HEK293 (cell line): ENCODE measurements at regions not wholly inside any gene's neighbourhood (a gene's known extent, or its start where the extent isn't known, plus 50 kb on each side); places are given as distances from the start of the nearest gene placed in this dataset.

Experiments
- CTCF ChIA-PET: fragments of 350-600 bp; formaldehyde crosslinking; extraction: SDS; loops from one replicate; lab custom pipeline; 2021; ENCODE audit warnings: antibody characterized with exemption; lab: Yijun Ruan, JAX
- POLR2A ChIA-PET: fragments of 300-600 bp; formaldehyde crosslinking; extraction: SDS; loops from one replicate; lab custom pipeline; 2020; ENCODE audit warnings: antibody characterized with exemption, inconsistent platforms; lab: Yijun Ruan, JAX
- H3K27ac ChIP-seq: fragments of 200-500 bp; sonication (Bioruptor generic); 2 replicates; pipeline ENCODE4 v1.5.1; 2014; ENCODE audit warnings: low read depth, low read length, control low read depth, inconsistent platforms; ENCODE audit errors: extremely low read depth
- H3K36me3 ChIP-seq, 2 experiments: fragments of 200-500 bp in 1 of 2; sonication (Bioruptor generic) in 1 of 2; 1 replicate in 1 of 2; 2 replicates in 1 of 2; pipeline ENCODE4 v1.5.1; 2014 to 2017; ENCODE audit warnings: inconsistent platforms in 2 of 2, low read length in 2 of 2; ENCODE audit not compliant: control insufficient read depth in 2 of 2, insufficient read depth in 1 of 2
- H3K4me1 ChIP-seq: fragments of 200-500 bp; sonication (Bioruptor generic); 2 replicates; pipeline ENCODE4 v1.5.1; 2014; ENCODE audit warnings: mild to moderate bottlenecking, low read length, inconsistent platforms; ENCODE audit not compliant: control insufficient read depth, insufficient read depth
- H3K4me3 ChIP-seq: 2 replicates; pipeline ENCODE4 v1.5.1; 2011; ENCODE audit warnings: low read depth, mild to moderate bottlenecking, control low read depth, low read length, moderate library complexity
- H3K9me3 ChIP-seq: fragments of 200-500 bp; sonication (Bioruptor generic); 2 replicates; pipeline ENCODE4 v1.5.1; 2014; ENCODE audit warnings: low read depth, low read length, inconsistent platforms; ENCODE audit not compliant: control insufficient read depth, insufficient read depth
- EGR2 ChIP-seq: fragments of 450-650 bp; formaldehyde crosslinking; IDR thresholded peaks from 2 replicates; pipeline ENCODE4 v1.5.1; 2016; ENCODE audit warnings: low read depth, missing biosample characterization, missing genetic modification characterization
- FEZF1 ChIP-seq: fragments of 450-650 bp; formaldehyde crosslinking; IDR thresholded peaks from 2 replicates; pipeline ENCODE4 v1.5.1; 2016; ENCODE audit warnings: missing biosample characterization, missing genetic modification characterization
- SETDB1 ChIP-seq: IDR thresholded peaks from one replicate; pipeline ENCODE4 v1.6.1; 2017; ENCODE audit warnings: mild to moderate bottlenecking, low read length, moderate library complexity, mixed read lengths; ENCODE audit not compliant: insufficient read length
- ZNF138 ChIP-seq: fragments of 450-650 bp; formaldehyde crosslinking; IDR thresholded peaks from 2 replicates; pipeline ENCODE4 v1.5.1; 2016; ENCODE audit warnings: missing biosample characterization, missing genetic modification characterization, borderline replicate concordance
- ZNF19 ChIP-seq: fragments of 450-650 bp; formaldehyde crosslinking; IDR thresholded peaks from 2 replicates; pipeline ENCODE4; 2016; ENCODE audit warnings: missing biosample characterization, missing genetic modification characterization, low read depth
- ZNF202 ChIP-seq: fragments of 450-650 bp; formaldehyde crosslinking; IDR thresholded peaks from 2 replicates; pipeline ENCODE4 v1.5.1; 2016; ENCODE audit warnings: missing biosample characterization, missing genetic modification characterization, borderline replicate concordance
- ZNF423 ChIP-seq: fragments of 450-650 bp; formaldehyde crosslinking; IDR thresholded peaks from 2 replicates; pipeline ENCODE4 v1.5.1; 2016; ENCODE audit warnings: missing biosample characterization, missing genetic modification characterization
- ZNF544 ChIP-seq: fragments of 450-650 bp; formaldehyde crosslinking; IDR thresholded peaks from 2 replicates; pipeline ENCODE4 v1.5.0; 2017; ENCODE audit warnings: missing biosample characterization, missing genetic modification characterization
- ZSCAN30 ChIP-seq: fragments of 450-650 bp; IDR thresholded peaks from 2 replicates; pipeline ENCODE4 v1.5.1; 2018; ENCODE audit warnings: missing biosample characterization, mild to moderate bottlenecking, missing genetic modification characterization, moderate library complexity
- TF ChIP-seq, protein P1 (sequence below): IDR thresholded peaks from 2 replicates; pipeline ENCODE4 v1.6.1; 2011; ENCODE audit warnings: mild to moderate bottlenecking, low read depth, low read length, borderline replicate concordance
- TF ChIP-seq, protein P2 (sequence below): fragments of 450-650 bp; formaldehyde crosslinking; IDR thresholded peaks from 2 replicates; pipeline ENCODE4 v1.5.1; 2016; ENCODE audit warnings: missing biosample characterization, missing genetic modification characterization, borderline replicate concordance
- TF ChIP-seq, protein P3 (sequence below): fragments of 450-650 bp; formaldehyde crosslinking; IDR thresholded peaks from 2 replicates; pipeline ENCODE4 v1.5.1; 2016; ENCODE audit warnings: missing biosample characterization, missing genetic modification characterization
- TF ChIP-seq, protein P4 (sequence below): fragments of 450-650 bp; formaldehyde crosslinking; IDR thresholded peaks from 2 replicates; pipeline ENCODE4 v1.5.1; 2017; ENCODE audit warnings: missing biosample characterization, missing genetic modification characterization
- TF ChIP-seq, protein P5 (sequence below): fragments of 450-650 bp; formaldehyde crosslinking; IDR thresholded peaks from 2 replicates; pipeline ENCODE4 v1.5.1; 2016; ENCODE audit warnings: missing biosample characterization, missing genetic modification characterization, low read depth

DNA sequence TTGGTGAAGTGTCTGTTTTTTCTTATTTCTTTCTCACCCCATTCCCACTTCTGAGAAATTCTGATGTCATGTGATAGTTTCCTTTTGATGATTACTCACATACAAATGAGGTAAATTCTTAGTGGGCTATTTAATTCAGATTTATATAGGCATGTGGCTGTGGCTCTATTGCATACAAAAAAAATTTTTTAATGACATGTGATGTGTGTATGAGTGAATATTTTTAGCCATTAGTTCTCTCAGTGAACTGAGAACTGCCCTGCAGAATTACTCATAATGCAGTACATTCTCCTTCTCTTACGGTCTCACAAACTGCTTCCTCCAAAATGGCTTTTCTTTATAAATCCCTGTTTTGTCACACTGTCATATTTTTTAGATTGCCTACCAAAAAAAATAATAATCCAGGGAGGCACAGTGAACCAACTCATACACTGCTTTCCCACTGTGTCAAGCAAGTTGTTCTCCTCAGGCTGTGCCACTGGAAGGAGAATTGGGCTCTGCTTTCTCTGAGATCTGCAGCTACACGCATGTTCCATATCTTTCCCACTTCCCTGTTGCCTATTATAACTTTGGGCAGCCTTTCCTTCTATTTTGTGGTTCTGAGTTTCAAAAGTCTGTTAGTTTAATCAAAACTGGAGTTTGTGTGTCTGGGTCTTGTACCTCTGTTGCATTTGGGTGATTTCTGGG lies 415.7 kb upstream of the THBS1 start:
- H3K36me3 ChIP-seq: no peaks in the 10 kb centered on the region
- CTCF ChIA-PET: no interaction called here
- POLR2A ChIA-PET: no interaction called here
- no peaks in the 10 kb centered on the region for H3K4me1 ChIP-seq
- TF ChIP-seq ZNF19 (no peak), ZNF544 (tag by site-specific recombination) (no peak), ZSCAN30 (tag by site-specific recombination) (no peak), ZNF423 (no peak), FEZF1 (tag by site-specific recombination) (no peak)
- TF ChIP-seq, protein P1, sequence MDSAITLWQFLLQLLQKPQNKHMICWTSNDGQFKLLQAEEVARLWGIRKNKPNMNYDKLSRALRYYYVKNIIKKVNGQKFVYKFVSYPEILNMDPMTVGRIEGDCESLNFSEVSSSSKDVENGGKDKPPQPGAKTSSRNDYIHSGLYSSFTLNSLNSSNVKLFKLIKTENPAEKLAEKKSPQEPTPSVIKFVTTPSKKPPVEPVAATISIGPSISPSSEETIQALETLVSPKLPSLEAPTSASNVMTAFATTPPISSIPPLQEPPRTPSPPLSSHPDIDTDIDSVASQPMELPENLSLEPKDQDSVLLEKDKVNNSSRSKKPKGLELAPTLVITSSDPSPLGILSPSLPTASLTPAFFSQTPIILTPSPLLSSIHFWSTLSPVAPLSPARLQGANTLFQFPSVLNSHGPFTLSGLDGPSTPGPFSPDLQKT: no peak
- TF ChIP-seq, protein P2, sequence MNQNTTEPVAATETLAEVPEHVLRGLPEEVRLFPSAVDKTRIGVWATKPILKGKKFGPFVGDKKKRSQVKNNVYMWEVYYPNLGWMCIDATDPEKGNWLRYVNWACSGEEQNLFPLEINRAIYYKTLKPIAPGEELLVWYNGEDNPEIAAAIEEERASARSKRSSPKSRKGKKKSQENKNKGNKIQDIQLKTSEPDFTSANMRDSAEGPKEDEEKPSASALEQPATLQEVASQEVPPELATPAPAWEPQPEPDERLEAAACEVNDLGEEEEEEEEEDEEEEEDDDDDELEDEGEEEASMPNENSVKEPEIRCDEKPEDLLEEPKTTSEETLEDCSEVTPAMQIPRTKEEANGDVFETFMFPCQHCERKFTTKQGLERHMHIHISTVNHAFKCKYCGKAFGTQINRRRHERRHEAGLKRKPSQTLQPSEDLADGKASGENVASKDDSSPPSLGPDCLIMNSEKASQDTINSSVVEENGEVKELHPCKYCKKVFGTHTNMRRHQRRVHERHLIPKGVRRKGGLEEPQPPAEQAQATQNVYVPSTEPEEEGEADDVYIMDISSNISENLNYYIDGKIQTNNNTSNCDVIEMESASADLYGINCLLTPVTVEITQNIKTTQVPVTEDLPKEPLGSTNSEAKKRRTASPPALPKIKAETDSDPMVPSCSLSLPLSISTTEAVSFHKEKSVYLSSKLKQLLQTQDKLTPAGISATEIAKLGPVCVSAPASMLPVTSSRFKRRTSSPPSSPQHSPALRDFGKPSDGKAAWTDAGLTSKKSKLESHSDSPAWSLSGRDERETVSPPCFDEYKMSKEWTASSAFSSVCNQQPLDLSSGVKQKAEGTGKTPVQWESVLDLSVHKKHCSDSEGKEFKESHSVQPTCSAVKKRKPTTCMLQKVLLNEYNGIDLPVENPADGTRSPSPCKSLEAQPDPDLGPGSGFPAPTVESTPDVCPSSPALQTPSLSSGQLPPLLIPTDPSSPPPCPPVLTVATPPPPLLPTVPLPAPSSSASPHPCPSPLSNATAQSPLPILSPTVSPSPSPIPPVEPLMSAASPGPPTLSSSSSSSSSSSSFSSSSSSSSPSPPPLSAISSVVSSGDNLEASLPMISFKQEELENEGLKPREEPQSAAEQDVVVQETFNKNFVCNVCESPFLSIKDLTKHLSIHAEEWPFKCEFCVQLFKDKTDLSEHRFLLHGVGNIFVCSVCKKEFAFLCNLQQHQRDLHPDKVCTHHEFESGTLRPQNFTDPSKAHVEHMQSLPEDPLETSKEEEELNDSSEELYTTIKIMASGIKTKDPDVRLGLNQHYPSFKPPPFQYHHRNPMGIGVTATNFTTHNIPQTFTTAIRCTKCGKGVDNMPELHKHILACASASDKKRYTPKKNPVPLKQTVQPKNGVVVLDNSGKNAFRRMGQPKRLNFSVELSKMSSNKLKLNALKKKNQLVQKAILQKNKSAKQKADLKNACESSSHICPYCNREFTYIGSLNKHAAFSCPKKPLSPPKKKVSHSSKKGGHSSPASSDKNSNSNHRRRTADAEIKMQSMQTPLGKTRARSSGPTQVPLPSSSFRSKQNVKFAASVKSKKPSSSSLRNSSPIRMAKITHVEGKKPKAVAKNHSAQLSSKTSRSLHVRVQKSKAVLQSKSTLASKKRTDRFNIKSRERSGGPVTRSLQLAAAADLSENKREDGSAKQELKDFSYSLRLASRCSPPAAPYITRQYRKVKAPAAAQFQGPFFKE: no peak
- TF ChIP-seq, protein P3, sequence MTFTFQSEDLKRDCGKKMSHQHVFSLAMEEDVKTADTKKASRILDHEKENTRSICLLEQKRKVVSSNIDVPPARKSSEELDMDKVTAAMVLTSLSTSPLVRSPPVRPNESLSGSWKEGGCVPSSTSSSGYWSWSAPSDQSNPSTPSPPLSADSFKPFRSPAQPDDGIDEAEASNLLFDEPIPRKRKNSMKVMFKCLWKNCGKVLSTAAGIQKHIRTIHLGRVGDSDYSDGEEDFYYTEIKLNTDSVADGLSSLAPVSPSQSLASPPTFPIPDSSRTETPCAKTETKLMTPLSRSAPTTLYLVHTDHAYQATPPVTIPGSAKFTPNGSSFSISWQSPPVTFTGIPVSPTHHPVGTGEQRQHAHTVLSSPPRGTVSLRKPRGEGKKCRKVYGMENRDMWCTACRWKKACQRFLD (tag by site-specific recombination): no peak
- no peak overlapping the region for H3K27ac ChIP-seq
- no peak overlapping the region for H3K4me3 ChIP-seq
- H3K9me3 ChIP-seq: no peaks in the 10 kb centered on the region

DNA sequence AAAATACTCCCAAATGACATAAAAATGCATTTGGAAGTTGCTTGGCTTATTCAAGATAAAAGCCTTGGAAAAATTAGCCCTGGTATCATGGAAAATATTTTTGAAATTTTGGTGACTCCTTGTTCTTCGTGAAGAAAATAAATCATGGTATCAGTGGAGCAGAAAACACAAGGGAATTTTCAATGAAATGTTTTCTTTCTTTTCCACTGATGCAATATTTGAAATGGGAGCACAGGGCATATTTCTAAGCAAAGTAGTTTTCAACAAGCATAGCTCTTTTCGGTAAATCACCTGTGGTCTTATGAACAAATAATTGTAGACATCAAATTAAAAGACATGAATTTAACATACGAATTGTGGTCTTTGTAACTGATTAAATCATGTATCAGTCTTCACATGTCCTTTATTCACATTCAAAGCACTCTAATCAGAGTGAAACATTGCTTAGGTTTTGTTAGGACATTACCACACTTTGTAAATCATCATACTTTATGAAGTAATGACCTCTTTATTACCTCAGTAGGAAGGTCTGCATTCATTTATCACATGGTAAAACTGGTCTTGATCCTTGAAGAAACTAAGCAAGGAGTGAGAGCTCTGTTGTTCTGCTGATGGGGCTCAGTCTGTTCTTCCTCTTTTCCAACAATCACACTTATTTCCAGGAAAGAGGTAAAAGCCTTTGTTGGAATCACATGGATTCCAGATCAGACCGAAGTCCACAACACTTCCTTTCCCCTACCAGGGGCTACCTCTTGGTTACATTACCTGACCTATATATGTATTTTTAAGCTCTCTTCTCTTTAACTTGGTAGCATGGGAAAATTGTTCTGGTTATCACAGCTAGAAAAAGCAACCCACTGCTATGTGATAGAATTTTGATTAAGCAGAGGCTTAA lies 413.5 kb upstream of the THBS1 start:
- H3K9me3 ChIP-seq: no peaks in the 10 kb centered on the region
- CTCF ChIA-PET: interaction anchor here (0.6 kb wide), 1 partner anchor 418 kb away, joined by 3 read pairs; no protein-coding TSS in a partner anchor
- no peaks in the 10 kb centered on the region for H3K36me3 ChIP-seq
- no peak overlapping the region for H3K27ac ChIP-seq
- no peak for TF ChIP-seq EGR2 (tag by site-specific recombination)
- no peak for TF ChIP-seq SETDB1
- TF ChIP-seq, protein P4, sequence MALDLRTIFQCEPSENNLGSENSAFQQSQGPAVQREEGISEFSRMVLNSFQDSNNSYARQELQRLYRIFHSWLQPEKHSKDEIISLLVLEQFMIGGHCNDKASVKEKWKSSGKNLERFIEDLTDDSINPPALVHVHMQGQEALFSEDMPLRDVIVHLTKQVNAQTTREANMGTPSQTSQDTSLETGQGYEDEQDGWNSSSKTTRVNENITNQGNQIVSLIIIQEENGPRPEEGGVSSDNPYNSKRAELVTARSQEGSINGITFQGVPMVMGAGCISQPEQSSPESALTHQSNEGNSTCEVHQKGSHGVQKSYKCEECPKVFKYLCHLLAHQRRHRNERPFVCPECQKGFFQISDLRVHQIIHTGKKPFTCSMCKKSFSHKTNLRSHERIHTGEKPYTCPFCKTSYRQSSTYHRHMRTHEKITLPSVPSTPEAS: no peak
- TF ChIP-seq ZNF202: no peak
- TF ChIP-seq, protein P5, sequence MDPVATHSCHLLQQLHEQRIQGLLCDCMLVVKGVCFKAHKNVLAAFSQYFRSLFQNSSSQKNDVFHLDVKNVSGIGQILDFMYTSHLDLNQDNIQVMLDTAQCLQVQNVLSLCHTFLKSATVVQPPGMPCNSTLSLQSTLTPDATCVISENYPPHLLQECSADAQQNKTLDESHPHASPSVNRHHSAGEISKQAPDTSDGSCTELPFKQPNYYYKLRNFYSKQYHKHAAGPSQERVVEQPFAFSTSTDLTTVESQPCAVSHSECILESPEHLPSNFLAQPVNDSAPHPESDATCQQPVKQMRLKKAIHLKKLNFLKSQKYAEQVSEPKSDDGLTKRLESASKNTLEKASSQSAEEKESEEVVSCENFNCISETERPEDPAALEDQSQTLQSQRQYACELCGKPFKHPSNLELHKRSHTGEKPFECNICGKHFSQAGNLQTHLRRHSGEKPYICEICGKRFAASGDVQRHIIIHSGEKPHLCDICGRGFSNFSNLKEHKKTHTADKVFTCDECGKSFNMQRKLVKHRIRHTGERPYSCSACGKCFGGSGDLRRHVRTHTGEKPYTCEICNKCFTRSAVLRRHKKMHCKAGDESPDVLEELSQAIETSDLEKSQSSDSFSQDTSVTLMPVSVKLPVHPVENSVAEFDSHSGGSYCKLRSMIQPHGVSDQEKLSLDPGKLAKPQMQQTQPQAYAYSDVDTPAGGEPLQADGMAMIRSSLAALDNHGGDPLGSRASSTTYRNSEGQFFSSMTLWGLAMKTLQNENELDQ (tag by site-specific recombination): no peak
- TF ChIP-seq ZNF138 (tag by site-specific recombination): no peak
- TF ChIP-seq, all 188 proteins: peak for 0
- POLR2A ChIA-PET: no interaction called here
- Histone ChIP-seq H3K4me1 (0 out of 2 replicates have a peak, but pooled peaks cover 3% of the 10 kb centered on the region), H3K4me3 (no peak overlapping the region)
